Transverse colon (tissue), 4 donors: ENCODE measurements at regions not wholly inside any gene's neighbourhood (a gene's known extent, or its start where the extent isn't known, plus 50 kb on each side); places are given as distances from the start of the nearest gene placed in this dataset.

ENCODE experiments used
- CTCF ChIP-seq, 5 experiments: fragments of 200-600 bp in 3 of 5; fragments of 450-650 bp in 2 of 5; sonication (generic) in 3 of 5; IDR thresholded peaks; 1 replicate in 2 of 5; 2 replicates in 3 of 5; pipeline ENCODE4 v1.5.1; 2016 to 2017; ENCODE audit warnings: antibody characterized with exemption in 5 of 5, inconsistent platforms in 3 of 5, mild to moderate bottlenecking in 2 of 5, moderate library complexity in 1 of 5
- POLR2A ChIP-seq: fragments of 450-650 bp; IDR thresholded peaks from one replicate; pipeline ENCODE4 v1.6.1; 2016; ENCODE audit warnings: antibody characterized with exemption, mild to moderate bottlenecking, moderate library complexity
- POLR2AphosphoS5 ChIP-seq, 3 donors: sonication (generic); formaldehyde crosslinking; IDR thresholded peaks; one replicate each; pipeline ENCODE4 v1.6.1; 2016; ENCODE audit warnings: antibody characterized with exemption in 3 of 3

- TF ChIP-seq CTCF (IDR thresholded peaks at IDR 0.05) (no peak), POLR2AphosphoS5 (IDR thresholded peaks at IDR 0.05) (no peak), POLR2A (no peak)
Observed at GRCh38 chr3:163561151-163561550, 1517.1 kb downstream of the SI start.
